Astrocyte of the spinal cord (primary cell): ENCODE measurements at regions not wholly inside any gene's neighbourhood (a gene's known extent, or its start where the extent isn't known, plus 50 kb on each side); places are given as distances from the start of the nearest gene placed in this dataset.

Source experiments
- DNase-seq: peaks from one replicate; pipeline ENCODE4 v3.0.0; 2011; ENCODE audit warnings: low read depth, low spot score
- H3K4me3 ChIP-seq: 2 replicates; pipeline ENCODE4 v1.5.1; 2011; ENCODE audit warnings: low read depth, mild to moderate bottlenecking, low read length, moderate library complexity
- in situ Hi-C: cut with HindIII; loops from 2 replicates; pipeline ENCODE4 v1.10.0; 2017; ENCODE audit warnings: low sequenced_read_pairs
- TF ChIP-seq, protein P1 (sequence below): IDR thresholded peaks from 2 replicates; pipeline ENCODE4 v1.5.1; 2012; ENCODE audit warnings: low read depth, mild to moderate bottlenecking, low read length, inconsistent platforms

DNA sequence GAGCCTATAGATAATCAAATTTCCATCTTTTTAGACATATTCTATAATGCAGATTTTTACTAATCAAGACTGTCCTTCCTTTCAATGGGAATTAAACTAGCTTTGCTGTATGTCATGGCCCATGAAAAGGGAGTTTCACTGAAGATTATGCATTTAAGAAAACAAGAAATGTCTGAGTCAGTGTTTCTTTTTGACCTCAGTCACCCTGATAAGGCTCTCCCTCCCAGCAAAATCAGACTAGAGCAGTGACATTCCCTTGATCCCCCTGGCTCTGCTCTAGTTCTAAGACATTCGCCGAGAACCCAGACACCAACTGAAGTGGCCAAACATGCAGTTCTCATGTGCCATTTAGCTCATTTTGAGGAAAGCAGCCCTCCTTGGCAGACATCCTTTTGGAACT lies 442.0 kb downstream of the ACTL7B start:
- TF ChIP-seq, protein P1, sequence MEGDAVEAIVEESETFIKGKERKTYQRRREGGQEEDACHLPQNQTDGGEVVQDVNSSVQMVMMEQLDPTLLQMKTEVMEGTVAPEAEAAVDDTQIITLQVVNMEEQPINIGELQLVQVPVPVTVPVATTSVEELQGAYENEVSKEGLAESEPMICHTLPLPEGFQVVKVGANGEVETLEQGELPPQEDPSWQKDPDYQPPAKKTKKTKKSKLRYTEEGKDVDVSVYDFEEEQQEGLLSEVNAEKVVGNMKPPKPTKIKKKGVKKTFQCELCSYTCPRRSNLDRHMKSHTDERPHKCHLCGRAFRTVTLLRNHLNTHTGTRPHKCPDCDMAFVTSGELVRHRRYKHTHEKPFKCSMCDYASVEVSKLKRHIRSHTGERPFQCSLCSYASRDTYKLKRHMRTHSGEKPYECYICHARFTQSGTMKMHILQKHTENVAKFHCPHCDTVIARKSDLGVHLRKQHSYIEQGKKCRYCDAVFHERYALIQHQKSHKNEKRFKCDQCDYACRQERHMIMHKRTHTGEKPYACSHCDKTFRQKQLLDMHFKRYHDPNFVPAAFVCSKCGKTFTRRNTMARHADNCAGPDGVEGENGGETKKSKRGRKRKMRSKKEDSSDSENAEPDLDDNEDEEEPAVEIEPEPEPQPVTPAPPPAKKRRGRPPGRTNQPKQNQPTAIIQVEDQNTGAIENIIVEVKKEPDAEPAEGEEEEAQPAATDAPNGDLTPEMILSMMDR: no peak
- no peak overlapping the region for H3K4me3 ChIP-seq
- DNase-seq: no peak
- in situ Hi-C loops: no loop called here

DNA sequence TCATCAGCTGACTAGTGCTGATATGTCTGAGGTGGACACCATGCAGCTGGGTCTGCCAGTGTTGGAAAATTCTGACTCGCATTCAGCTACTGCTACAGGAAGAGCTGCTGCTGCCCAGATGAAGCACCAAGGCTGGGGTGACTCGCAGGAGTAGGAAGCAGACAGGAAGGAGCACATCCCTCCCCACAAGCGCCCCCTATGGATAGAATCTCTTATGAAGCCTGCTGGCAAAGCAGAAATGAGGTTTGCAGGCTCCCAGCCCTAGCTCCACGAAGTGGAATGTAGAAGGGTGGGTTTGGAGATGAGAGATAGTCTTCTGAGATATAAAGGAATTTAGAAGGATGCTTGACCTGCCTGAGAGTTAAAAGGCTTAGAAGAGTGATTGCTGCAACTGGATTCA lies 443.0 kb downstream of the ACTL7B start:
- H3K4me3 ChIP-seq: no peak overlapping the region
- in situ Hi-C loops: no loop called here
- DNase-seq: no peak
- TF ChIP-seq, protein P1: no peak

DNA sequence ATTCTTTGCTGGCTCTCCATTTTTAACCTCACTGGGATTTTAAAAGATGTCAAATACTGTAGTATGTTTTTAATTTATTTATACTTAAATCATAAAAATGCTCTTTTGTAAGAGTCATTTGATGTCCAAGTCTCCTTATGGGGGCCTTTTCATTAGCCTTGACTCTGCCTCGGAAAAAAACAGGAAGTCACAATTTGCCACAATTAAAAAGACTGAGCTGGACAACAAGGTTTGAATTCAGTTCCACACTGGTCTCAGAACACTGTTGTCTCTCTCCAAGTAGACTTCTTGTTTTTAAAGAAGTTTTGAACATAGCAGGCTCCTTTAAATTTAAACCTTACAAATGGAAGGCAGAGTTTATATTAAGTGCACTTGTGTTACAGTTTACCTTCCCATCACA lies 444.2 kb downstream of the ACTL7B start:
- in situ Hi-C loops: no loop called here
- TF ChIP-seq, protein P1: no peak
- H3K4me3 ChIP-seq: no peak overlapping the region
- no peak for DNase-seq

DNA sequence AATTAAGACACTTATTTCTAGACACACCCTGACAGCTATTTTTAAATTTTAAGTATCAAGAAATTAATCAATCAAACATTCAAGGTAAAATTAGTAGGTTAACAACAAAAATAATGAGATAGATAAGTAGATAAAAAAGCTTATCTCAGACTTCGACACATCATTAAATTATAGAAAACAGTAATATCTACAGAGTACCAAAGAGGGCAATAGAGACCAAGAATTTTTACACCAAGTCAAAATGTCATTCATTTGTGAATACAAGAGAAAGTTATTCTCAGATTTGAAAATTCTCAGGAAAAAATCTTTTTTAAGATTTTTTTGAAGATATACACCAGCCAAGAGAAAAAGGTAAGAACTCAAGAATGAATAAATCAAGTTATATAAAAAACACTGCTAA lies 445.6 kb downstream of the ACTL7B start:
- no peak for DNase-seq
- in situ Hi-C loops: no loop called here
- TF ChIP-seq, protein P1: no peak
- H3K4me3 ChIP-seq: no peak overlapping the region

DNA sequence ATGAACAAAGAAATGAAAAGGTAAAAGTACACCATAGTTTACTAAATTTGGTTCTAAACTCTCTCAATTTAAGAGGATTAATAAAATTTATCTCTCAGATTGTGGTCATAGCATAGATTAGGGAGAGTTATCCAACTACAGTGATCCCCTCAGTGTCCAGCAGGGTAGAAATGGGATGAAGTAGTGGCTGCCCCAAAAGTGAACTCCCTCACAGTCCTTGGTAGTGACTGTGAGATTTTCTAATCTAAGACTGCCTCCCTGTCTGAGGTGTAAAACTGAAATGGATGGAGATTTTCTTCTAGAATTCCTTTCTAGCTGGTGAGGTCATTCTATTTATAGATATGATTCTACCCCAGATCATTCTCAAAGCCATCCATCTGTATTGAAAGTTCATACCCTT lies 455.5 kb downstream of the ACTL7B start:
- in situ Hi-C loops: no loop called here
- H3K4me3 ChIP-seq: no peak overlapping the region
- TF ChIP-seq, protein P1: peak; percentile 5
- DNase-seq: no peak

DNA sequence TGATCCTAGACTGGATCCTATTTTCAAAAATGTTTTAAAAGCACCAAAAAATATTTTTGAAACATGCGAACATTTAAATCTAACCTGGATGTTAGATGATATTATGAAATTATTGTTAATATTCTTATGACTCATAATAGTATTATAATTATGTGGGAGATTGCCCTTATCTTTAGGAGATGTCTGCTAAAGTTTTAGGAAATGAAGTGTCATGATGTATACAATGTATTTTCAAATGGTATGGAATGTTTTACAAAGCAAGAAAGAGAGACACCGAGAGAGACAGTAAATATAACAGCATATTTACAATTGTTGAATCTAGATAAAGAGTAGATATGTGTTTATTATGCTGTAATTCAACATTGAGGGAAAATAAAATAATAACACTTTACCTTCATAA lies 455.9 kb downstream of the ACTL7B start:
- in situ Hi-C loops: no loop called here
- no peak for DNase-seq
- TF ChIP-seq, protein P1: no peak
- no peak overlapping the region for H3K4me3 ChIP-seq

DNA sequence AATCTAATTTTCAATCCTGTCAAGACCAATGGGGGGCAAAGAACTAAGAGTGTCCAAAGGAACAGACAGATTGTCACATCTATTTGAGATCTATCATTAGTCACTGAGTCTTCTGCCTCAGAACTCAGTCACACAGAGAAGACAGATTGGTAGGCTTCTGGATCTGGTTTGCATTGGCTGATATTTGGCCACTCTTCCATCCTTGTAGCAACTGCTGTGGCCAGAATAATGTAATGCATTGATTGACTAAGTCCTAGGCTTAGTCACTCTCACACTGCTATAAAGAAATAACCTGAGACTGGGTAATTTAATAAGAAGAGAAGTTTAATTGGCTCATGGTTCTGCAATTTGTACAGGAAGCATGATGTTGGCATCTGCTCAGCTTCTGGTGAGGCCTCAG lies 458.5 kb downstream of the ACTL7B start:
- DNase-seq: no peak
- TF ChIP-seq, protein P1: no peak
- H3K4me3 ChIP-seq: no peak overlapping the region
- in situ Hi-C loops: no loop called here
